Nephron (organoid): ENCODE measurements at regions not wholly inside any gene's neighbourhood (a gene's known extent, or its start where the extent isn't known, plus 50 kb on each side); places are given as distances from the start of the nearest gene placed in this dataset.

ENCODE experiments used
- H3K27ac Mint-ChIP-seq, 3 experiments: 2 replicates each; pipeline ENCODE4 v1.8.0; 2020; ENCODE audit warnings: mixed read lengths in 3 of 3, mild to moderate bottlenecking in 2 of 3, moderate library complexity in 1 of 3
- H3K27me3 Mint-ChIP-seq: 2 replicates; pipeline ENCODE4 v1.8.0; 2021; ENCODE audit warnings: low read depth, mild to moderate bottlenecking, moderate library complexity, mixed read lengths
- H3K36me3 Mint-ChIP-seq: 2 replicates; pipeline ENCODE4 v1.8.0; 2020; ENCODE audit warnings: low read depth, mixed read lengths
- H3K4me1 Mint-ChIP-seq: 2 replicates; pipeline ENCODE4 v1.8.0; 2020; ENCODE audit warnings: mixed read lengths
- H3K4me3 Mint-ChIP-seq, 3 experiments: 2 replicates each; pipeline ENCODE4 v1.8.0; 2020; ENCODE audit warnings: mild to moderate bottlenecking in 3 of 3, mixed read lengths in 3 of 3, moderate library complexity in 2 of 3
- H3K9me3 Mint-ChIP-seq: 2 replicates; pipeline ENCODE4 v1.8.0; 2020; ENCODE audit warnings: mixed read lengths
- CTCF ChIP-seq, 3 experiments: fragments of 200-600 bp; sonication (generic); IDR thresholded peaks; one replicate each; pipeline ENCODE4 v1.5.0; 2021; ENCODE audit warnings: antibody characterized with exemption in 3 of 3; ENCODE audit not compliant: unreplicated experiment in 3 of 3

GRCh38 chr2:67844024-67844540 is 218.7 kb downstream of the C1D start:
- Mint-ChIP-seq H3K4me1 (peaks cover 65% of the 10 kb centered on the region), H3K36me3 (no peaks in the 10 kb centered on the region), H3K27me3 (peaks cover 7% of the 10 kb centered on the region), H3K27ac (peak overlapping the region; percentile 21 to 51 (median 30)), H3K4me3 (no peak overlapping the region), H3K9me3 (no peaks in the 10 kb centered on the region)
- TF ChIP-seq CTCF (IDR thresholded peaks at IDR 0.05; ENCODE audit: unreplicated experiment in 3 of 3): no peak

DNA sequence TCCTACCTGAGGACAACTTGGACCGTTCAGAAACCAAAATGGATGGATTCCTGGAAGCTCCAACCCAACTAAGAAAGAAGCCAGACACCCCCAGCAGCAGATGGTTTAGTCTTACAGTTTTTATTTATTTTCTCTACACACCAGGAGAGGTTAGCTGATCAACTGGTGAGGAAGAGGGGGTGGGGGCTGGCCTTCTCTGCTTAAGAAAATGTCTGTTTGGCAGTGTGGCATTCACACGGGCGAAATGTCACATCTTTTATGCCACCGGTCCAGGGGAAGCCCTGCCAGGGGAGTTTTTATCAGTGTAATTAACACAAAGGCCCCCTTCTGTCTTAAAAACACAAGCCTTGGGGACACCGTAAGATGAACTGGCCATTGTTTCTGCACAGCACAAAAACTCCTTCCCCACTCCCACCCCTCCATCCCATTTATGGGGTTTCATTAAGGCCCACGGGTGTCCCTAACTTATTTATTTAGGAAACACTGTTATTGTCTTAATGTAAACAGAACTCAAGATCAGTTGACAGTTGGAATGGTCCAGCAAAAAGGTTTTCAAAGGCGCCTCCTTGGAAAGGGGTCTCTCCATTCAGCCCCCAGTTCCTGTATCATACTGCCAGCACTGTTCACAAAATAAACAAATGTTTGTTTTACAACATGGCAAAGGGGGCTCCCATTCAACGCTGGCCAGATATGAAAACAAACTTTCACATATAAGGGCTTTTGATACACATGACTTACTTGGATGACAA is 217.0 kb downstream of the C1D start:
- peaks cover 53% of the 10 kb centered on the region for H3K4me1 Mint-ChIP-seq
- H3K27ac Mint-ChIP-seq: peak overlapping the region; percentile 96 to 98 (median 96)
- H3K27me3 Mint-ChIP-seq: peaks cover 7% of the 10 kb centered on the region

DNA sequence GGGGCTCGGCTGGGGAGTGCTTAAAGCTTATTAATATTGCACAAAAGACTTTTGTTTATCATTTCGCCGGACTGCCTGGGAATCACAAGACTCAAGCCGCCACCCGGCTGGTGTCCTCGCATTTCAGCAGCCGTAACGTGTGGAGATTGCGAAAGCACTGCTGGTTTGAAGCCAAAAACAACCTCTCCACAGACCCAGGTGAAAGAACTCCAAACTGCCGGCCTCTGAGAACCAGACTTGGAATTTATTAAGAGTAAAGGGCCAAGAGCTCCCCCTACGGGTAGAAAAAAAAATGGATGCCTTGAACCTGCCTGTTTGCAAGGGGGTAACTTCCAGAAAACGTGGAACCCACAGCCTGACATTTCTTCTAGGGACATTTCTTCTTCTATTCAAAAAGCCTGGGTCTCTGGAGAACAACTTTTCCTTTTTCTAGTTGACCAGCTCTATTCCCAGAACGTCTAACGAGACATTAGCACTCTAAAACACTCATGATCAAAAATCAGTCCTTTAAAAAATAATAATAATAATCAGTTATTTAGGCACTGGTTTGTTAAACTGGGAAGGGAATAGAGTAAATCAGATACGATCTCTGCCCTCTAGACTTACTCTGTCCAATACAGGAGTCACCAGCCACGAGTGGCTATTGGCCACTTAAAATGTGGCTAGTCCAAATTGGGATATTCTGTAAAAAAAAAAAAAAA is 216.3 kb downstream of the C1D start:
- H3K9me3 Mint-ChIP-seq: no peaks in the 10 kb centered on the region
- no peaks in the 10 kb centered on the region for H3K36me3 Mint-ChIP-seq
- peak overlapping the region; percentile 67 to 82 (median 76) for H3K4me3 Mint-ChIP-seq
- H3K4me1 Mint-ChIP-seq: peaks cover 55% of the 10 kb centered on the region
- H3K27ac Mint-ChIP-seq: peak overlapping the region; percentile 96 to 98 (median 96)
- peaks cover 7% of the 10 kb centered on the region for H3K27me3 Mint-ChIP-seq
- TF ChIP-seq CTCF (IDR thresholded peaks at IDR 0.05; ENCODE audit: unreplicated experiment in 3 of 3): peak; percentile 80 to 82 (median 80)

More for the DNA sequence above, 217.0 kb downstream of the C1D start:
- Mint-ChIP-seq H3K4me3 (peak overlapping the region; percentile 67 to 82 (median 76)), H3K36me3 (no peaks in the 10 kb centered on the region), H3K9me3 (no peaks in the 10 kb centered on the region)
- TF ChIP-seq CTCF (IDR thresholded peaks at IDR 0.05; ENCODE audit: unreplicated experiment in 3 of 3): no peak

DNA sequence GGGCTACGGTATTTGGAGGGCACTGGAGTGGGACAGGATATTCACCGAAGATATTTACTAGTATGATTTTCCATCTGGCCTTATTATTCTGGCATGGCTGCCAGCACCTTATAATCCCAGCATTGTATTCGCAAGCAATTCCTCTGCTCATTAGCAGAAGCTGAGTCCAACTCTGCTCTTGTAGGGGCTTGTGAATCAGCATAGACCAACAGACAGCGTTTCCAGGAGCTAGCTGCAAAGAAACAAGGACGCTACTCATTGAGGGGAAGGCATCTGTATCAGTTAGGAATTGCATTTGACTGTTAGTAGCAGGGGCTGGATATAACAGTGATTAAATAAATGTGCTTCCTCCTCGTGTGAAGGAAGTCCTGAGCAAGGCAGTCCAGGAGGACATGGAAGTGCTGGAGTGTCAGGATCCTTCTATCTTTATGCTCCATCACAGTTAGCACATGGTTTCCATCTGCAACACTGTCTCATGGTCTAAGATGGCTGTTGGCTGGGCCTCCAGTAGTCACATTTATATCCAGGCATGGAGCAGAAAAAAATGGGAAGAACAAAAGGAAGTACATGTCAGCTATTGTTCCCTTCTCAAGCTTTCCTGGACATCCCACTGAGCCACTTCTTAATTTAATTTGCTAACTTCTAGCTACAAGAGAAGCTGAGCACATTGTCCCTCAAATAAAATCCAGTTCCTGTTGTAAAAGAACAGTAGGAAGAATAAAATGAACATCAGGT is 214.1 kb downstream of the C1D start:
- H3K9me3 Mint-ChIP-seq: no peaks in the 10 kb centered on the region
- peaks cover 56% of the 10 kb centered on the region for H3K4me1 Mint-ChIP-seq
- H3K27ac Mint-ChIP-seq: peak overlapping the region in 2 of 3 experiments; percentile 62 to 77
- no peaks in the 10 kb centered on the region for H3K36me3 Mint-ChIP-seq
- no peak overlapping the region for H3K4me3 Mint-ChIP-seq
- no peak for TF ChIP-seq CTCF (IDR thresholded peaks at IDR 0.05; ENCODE audit: unreplicated experiment in 3 of 3)
- H3K27me3 Mint-ChIP-seq: peaks cover 4% of the 10 kb centered on the region

DNA sequence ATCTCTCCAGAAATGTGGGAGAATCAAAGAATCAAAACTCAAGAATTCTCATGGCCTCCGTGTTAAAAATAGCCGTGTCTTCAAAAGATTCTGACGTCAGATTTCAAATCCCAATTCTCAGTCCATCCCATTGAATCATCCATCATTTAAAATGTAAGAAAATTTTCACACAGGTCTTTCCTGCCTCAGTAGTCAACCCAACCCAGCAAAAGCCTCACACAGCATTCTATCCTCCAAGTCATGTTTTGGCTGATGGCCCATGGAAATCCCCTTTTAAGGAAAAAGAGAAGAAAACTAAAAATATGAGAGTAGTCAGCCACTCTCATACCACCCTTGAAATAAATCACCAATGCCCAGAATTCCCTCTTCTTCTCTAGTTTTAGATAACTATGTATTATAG is 211.8 kb downstream of the C1D start:
- H3K4me3 Mint-ChIP-seq: no peak overlapping the region
- H3K36me3 Mint-ChIP-seq: no peaks in the 10 kb centered on the region
- peak overlapping the region in 2 of 3 experiments; percentile 11 to 32 for H3K27ac Mint-ChIP-seq
- H3K27me3 Mint-ChIP-seq: no peaks in the 10 kb centered on the region
- H3K4me1 Mint-ChIP-seq: peaks cover 52% of the 10 kb centered on the region
- H3K9me3 Mint-ChIP-seq: no peaks in the 10 kb centered on the region
- no peak for TF ChIP-seq CTCF (IDR thresholded peaks at IDR 0.05; ENCODE audit: unreplicated experiment in 3 of 3)
